ENCODE measurements at regions not wholly inside any gene's neighbourhood (a gene's known extent, or its start where the extent isn't known, plus 50 kb on each side); places are given as distances from the start of the nearest gene placed in this dataset.

- DNase-seq: no peak
These were observed 116.0 kb upstream of the SLC28A3 start for GRCh38 chr9:84456527-84456926.

GRCh38 chr9:84460695-84461094, 120.1 kb upstream of the SLC28A3 start:
- no peak for DNase-seq

- no peak for DNase-seq
These were observed 122.7 kb upstream of the SLC28A3 start for GRCh38 chr9:84463272-84463671.

GRCh38 chr9:84466580-84467285, 126.2 kb upstream of the SLC28A3 start:
- no peak for DNase-seq

- DNase-seq: no peak
These were observed 131.3 kb upstream of the SLC28A3 start for GRCh38 chr9:84471816-84472215.

GRCh38 chr9:84478996-84479395, 138.4 kb upstream of the SLC28A3 start:
- no peak for DNase-seq

- DNase-seq: no peak
These were observed 139.5 kb upstream of the SLC28A3 start for GRCh38 chr9:84480071-84480470.

- DNase-seq: no peak
These were observed 140.7 kb upstream of the SLC28A3 start for GRCh38 chr9:84481231-84481630.

GRCh38 chr9:84481636-84482218, 141.2 kb upstream of the SLC28A3 start:
- DNase-seq: no peak

- no peak for DNase-seq
These were observed 142.0 kb upstream of the SLC28A3 start for GRCh38 chr9:84482607-84483006.

- no peak for DNase-seq
These were observed 143.6 kb upstream of the SLC28A3 start for GRCh38 chr9:84484172-84484571.

GRCh38 chr9:84485539-84485938, 145.0 kb upstream of the SLC28A3 start:
- no peak for DNase-seq

GRCh38 chr9:84486663-84487062, 146.1 kb upstream of the SLC28A3 start:
- no peak for DNase-seq

GRCh38 chr9:84490206-84490841, 149.8 kb upstream of the SLC28A3 start:
- DNase-seq: no peak

GRCh38 chr9:84490842-84491325, 150.3 kb upstream of the SLC28A3 start:
- DNase-seq: no peak

- DNase-seq: no peak
These were observed 152.0 kb upstream of the SLC28A3 start for GRCh38 chr9:84492366-84493159.

- DNase-seq: no peak
These were observed 152.9 kb upstream of the SLC28A3 start for GRCh38 chr9:84493284-84493947.

- no peak for DNase-seq
These were observed 159.5 kb upstream of the SLC28A3 start for GRCh38 chr9:84499969-84500582.

- no peak for DNase-seq
These were observed 160.3 kb upstream of the SLC28A3 start for GRCh38 chr9:84500826-84501225.

- DNase-seq: no peak
These were observed 161.0 kb upstream of the SLC28A3 start for GRCh38 chr9:84501587-84501986.

- no peak for DNase-seq
These were observed 161.5 kb upstream of the SLC28A3 start for GRCh38 chr9:84502066-84502465.

GRCh38 chr9:84504360-84504759, 163.8 kb upstream of the SLC28A3 start:
- DNase-seq: no peak
